ENCODE measurements at regions not wholly inside any gene's neighbourhood (a gene's known extent, or its start where the extent isn't known, plus 50 kb on each side); places are given as distances from the start of the nearest gene placed in this dataset.

DNA sequence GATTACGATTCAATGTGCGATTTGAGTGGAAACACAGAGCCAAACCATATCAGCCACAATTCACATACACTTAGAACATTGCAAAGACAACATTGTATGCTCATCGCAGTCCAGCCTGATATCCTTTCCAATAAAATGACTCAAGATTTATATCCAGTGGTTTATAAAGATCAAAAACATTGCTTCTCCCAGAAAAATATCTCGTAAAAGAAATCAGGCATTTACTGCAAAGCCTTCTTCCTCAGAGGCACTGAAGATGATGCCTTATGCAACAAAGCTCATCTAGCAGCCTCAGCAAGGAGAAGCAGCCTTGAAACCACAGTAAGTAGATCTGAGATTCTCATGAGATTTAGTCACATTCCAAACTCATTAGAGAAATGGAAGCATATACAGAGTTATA, 523.8 kb downstream of the ELAVL2 start:
- TF ChIP-seq, protein P1, sequence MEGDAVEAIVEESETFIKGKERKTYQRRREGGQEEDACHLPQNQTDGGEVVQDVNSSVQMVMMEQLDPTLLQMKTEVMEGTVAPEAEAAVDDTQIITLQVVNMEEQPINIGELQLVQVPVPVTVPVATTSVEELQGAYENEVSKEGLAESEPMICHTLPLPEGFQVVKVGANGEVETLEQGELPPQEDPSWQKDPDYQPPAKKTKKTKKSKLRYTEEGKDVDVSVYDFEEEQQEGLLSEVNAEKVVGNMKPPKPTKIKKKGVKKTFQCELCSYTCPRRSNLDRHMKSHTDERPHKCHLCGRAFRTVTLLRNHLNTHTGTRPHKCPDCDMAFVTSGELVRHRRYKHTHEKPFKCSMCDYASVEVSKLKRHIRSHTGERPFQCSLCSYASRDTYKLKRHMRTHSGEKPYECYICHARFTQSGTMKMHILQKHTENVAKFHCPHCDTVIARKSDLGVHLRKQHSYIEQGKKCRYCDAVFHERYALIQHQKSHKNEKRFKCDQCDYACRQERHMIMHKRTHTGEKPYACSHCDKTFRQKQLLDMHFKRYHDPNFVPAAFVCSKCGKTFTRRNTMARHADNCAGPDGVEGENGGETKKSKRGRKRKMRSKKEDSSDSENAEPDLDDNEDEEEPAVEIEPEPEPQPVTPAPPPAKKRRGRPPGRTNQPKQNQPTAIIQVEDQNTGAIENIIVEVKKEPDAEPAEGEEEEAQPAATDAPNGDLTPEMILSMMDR (IDR thresholded peaks at IDR 0.05): no peak
- no peak for DNase-seq (ENCODE audit: low spot score)
- Histone ChIP-seq H3K4me3 (no peak overlapping the region), H3K27ac (no peak overlapping the region), H3K27me3 (replicated peaks; ENCODE audit: insufficient read depth) (no peaks in the 10 kb centered on the region), H3K9me3 (no peaks in the 10 kb centered on the region), H3K36me3 (no peaks in the 10 kb centered on the region), H3K4me1 (ENCODE audit: control insufficient read depth in 1 of 2, low read depth in 2 of 2) (no peaks in the 10 kb centered on the region)
- no peak for ATAC-seq (ENCODE audit: insufficient number of reproducible peaks, low FRiP score, low read depth)

GRCh38 chr9:23306731-23307130, 519.3 kb downstream of the ELAVL2 start:
- TF ChIP-seq, protein P1 (IDR thresholded peaks at IDR 0.05): no peak
- Histone ChIP-seq H3K4me1 (ENCODE audit: control insufficient read depth in 1 of 2, low read depth in 2 of 2) (no peaks in the 10 kb centered on the region), H3K27me3 (replicated peaks; ENCODE audit: insufficient read depth) (no peaks in the 10 kb centered on the region), H3K36me3 (no peaks in the 10 kb centered on the region), H3K27ac (no peak overlapping the region), H3K4me3 (no peak overlapping the region), H3K9me3 (no peaks in the 10 kb centered on the region)
- DNase-seq (ENCODE audit: low spot score): no peak
- ATAC-seq (ENCODE audit: insufficient number of reproducible peaks, low FRiP score, low read depth): no peak

GRCh38 chr9:23307731-23308513, 518.1 kb downstream of the ELAVL2 start:
- no peaks in the 10 kb centered on the region for H3K4me1 ChIP-seq (ENCODE audit: control insufficient read depth in 1 of 2, low read depth in 2 of 2)
- TF ChIP-seq, protein P1 (IDR thresholded peaks at IDR 0.05): no peak
- no peak overlapping the region for H3K27ac ChIP-seq
- no peaks in the 10 kb centered on the region for H3K9me3 ChIP-seq
- no peak overlapping the region for H3K4me3 ChIP-seq
- ATAC-seq (ENCODE audit: insufficient number of reproducible peaks, low FRiP score, low read depth): no peak
- no peak for DNase-seq (ENCODE audit: low spot score)
- H3K36me3 ChIP-seq: no peaks in the 10 kb centered on the region
- H3K27me3 ChIP-seq (replicated peaks; ENCODE audit: insufficient read depth): no peaks in the 10 kb centered on the region

- no peak overlapping the region for H3K4me3 ChIP-seq
- no peaks in the 10 kb centered on the region for H3K9me3 ChIP-seq
- no peaks in the 10 kb centered on the region for H3K4me1 ChIP-seq (ENCODE audit: control insufficient read depth in 1 of 2, low read depth in 2 of 2)
- H3K27ac ChIP-seq: no peak overlapping the region
- no peaks in the 10 kb centered on the region for H3K36me3 ChIP-seq
- DNase-seq (ENCODE audit: low spot score) (no peak), ATAC-seq (ENCODE audit: insufficient number of reproducible peaks, low FRiP score, low read depth) (no peak)
- TF ChIP-seq, protein P1 (IDR thresholded peaks at IDR 0.05): no peak
- H3K27me3 ChIP-seq (replicated peaks; ENCODE audit: insufficient read depth): no peaks in the 10 kb centered on the region
Observed at GRCh38 chr9:23309800-23310199, 516.2 kb downstream of the ELAVL2 start.

GRCh38 chr9:23314247-23314646, 511.8 kb downstream of the ELAVL2 start:
- H3K36me3 ChIP-seq: no peaks in the 10 kb centered on the region
- no peak overlapping the region for H3K27ac ChIP-seq
- no peaks in the 10 kb centered on the region for H3K9me3 ChIP-seq
- H3K4me1 ChIP-seq (ENCODE audit: control insufficient read depth in 1 of 2, low read depth in 2 of 2): no peaks in the 10 kb centered on the region
- DNase-seq (ENCODE audit: low spot score): no peak
- no peak overlapping the region for H3K4me3 ChIP-seq
- no peak for ATAC-seq (ENCODE audit: insufficient number of reproducible peaks, low FRiP score, low read depth)
- H3K27me3 ChIP-seq (replicated peaks; ENCODE audit: insufficient read depth): no peaks in the 10 kb centered on the region
- TF ChIP-seq, protein P1 (IDR thresholded peaks at IDR 0.05): no peak

Measured in thoracic aorta (tissue), 2 donors.